ENCODE measurements at regions not wholly inside any gene's neighbourhood (a gene's known extent, or its start where the extent isn't known, plus 50 kb on each side); places are given as distances from the start of the nearest gene placed in this dataset.
"Not testable (repeated sequence)": the region's sequence is repeated elsewhere in the genome, so short reads cannot be mapped to it uniquely, and the experiment has no call there.

DNA sequence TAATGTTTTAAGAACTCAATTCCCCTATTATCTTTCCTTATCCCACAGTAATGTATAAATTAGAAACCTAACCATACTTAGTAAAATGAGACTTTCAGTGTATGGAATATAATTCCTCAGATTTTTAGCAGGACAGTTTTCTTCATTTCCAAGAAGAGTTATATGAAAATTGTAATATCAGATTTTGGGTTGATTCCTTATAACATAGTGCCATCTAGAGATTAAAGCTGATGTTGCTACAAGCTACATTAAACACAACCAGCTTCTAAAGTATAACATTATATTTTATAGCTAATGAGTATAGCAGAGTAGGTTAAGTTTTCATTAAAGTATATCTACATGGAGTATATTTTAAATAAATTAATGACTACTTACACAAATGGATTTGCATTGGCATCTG is 99.7 kb upstream of the MIR17HG start:
- no peak overlapping the region for H3K9ac ChIP-seq (ENCODE audit: low read length)
- H3K9me3 ChIP-seq (ENCODE audit: insufficient read depth, low read length), result no peaks in the 10 kb centered on the region
- peaks cover 17% of the 10 kb centered on the region for H3K4me1 ChIP-seq (ENCODE audit: low read length)
- H3K36me3 ChIP-seq (replicated peaks; ENCODE audit: low read depth, low read length), result peaks cover 3% of the 10 kb centered on the region
- H3K79me2 ChIP-seq (ENCODE audit: low read length), result no peaks in the 10 kb centered on the region
- H3K4me3 ChIP-seq (ENCODE audit: low read length), result no peak overlapping the region
- no peaks in the 10 kb centered on the region for H3K27me3 ChIP-seq (ENCODE audit: low read depth, low read length)
- H2AFZ ChIP-seq (ENCODE audit: low read depth, low read length), result no peak overlapping the region
- H3K4me2 ChIP-seq (ENCODE audit: low read length), result no peak overlapping the region
- no peak overlapping the region for H3K27ac ChIP-seq (ENCODE audit: low read length)
- peak; percentile 86 for TF ChIP-seq CTCF (IDR thresholded peaks at IDR 0.05; ENCODE audit: low read depth, low read length)
- TF ChIP-seq EZH2phosphoT487 (IDR thresholded peaks at IDR 0.05; ENCODE audit: low read depth), result no peak
- H4K20me1 ChIP-seq (ENCODE audit: insufficient read depth, low read length), result no peaks in the 10 kb centered on the region

DNA sequence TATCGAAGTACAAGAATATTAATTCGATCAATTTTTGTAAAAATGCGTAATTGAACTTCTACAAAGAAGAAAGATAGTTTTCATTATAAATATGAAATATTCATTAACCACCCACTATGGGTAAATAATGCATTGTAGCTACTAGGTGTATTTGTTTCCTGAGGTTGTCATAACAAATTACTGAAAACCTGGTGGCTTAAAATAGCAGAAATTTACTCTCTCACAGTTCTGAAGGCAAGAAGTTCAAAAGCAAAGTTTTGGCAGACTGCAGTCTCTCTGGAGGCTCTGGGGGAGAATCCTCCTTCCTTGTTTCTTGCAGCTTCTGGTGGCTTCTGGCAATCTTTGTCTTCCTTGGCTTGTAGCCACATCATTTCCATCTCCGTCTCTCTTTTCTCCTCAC is 99.2 kb upstream of the MIR17HG start:
- no peak overlapping the region for H3K4me3 ChIP-seq (ENCODE audit: low read length)
- H3K79me2 ChIP-seq (ENCODE audit: low read length), result no peaks in the 10 kb centered on the region
- H4K20me1 ChIP-seq (ENCODE audit: insufficient read depth, low read length), result no peaks in the 10 kb centered on the region
- H2AFZ ChIP-seq (ENCODE audit: low read depth, low read length), result peak overlapping the region; percentile 1; the same call in 1 of the 2 replicates
- H3K36me3 ChIP-seq (replicated peaks; ENCODE audit: low read depth, low read length), result peaks cover 3% of the 10 kb centered on the region
- no peak overlapping the region for H3K9ac ChIP-seq (ENCODE audit: low read length)
- H3K4me1 ChIP-seq (ENCODE audit: low read length), result peaks cover 17% of the 10 kb centered on the region
- H3K27me3 ChIP-seq (ENCODE audit: low read depth, low read length), result no peaks in the 10 kb centered on the region
- no peak overlapping the region for H3K27ac ChIP-seq (ENCODE audit: low read length)
- H3K4me2 ChIP-seq (ENCODE audit: low read length), result no peak overlapping the region
- TF ChIP-seq CTCF (IDR thresholded peaks at IDR 0.05; ENCODE audit: low read depth, low read length), result no peak
- TF ChIP-seq EZH2phosphoT487 (IDR thresholded peaks at IDR 0.05; ENCODE audit: low read depth), result no peak
- no peaks in the 10 kb centered on the region for H3K9me3 ChIP-seq (ENCODE audit: insufficient read depth, low read length)

- Histone ChIP-seq H3K4me1 (ENCODE audit: low read length) (peaks cover 17% of the 10 kb centered on the region), H3K27me3 (ENCODE audit: low read depth, low read length) (no peaks in the 10 kb centered on the region)
Observed at GRCh38 chr13:91249370-91249769, 98.1 kb upstream of the MIR17HG start.

DNA sequence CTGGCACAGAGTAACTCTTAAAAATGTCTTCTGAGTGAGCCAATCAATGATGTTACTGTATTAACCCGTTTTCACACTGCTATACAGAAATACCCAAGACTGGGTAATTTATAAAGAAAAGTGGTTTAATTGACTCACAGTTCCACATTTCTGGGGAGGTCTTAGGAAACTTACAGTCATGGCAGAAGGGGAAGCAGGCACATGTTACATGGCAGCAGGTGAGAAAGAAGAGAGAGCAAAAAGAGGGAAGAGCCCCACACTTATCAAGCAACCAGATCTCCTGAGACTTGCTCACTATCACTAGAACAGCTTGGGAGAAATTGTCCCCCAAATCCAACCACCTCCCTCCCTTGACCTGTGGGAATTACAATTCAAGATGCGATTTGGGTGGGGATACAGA is 97.6 kb upstream of the MIR17HG start:
- H3K27ac ChIP-seq (ENCODE audit: low read length), result no peak overlapping the region
- peaks cover 3% of the 10 kb centered on the region for H3K36me3 ChIP-seq (replicated peaks; ENCODE audit: low read depth, low read length)
- no peaks in the 10 kb centered on the region for H3K9me3 ChIP-seq (ENCODE audit: insufficient read depth, low read length)
- TF ChIP-seq CTCF (IDR thresholded peaks at IDR 0.05; ENCODE audit: low read depth, low read length), result no peak
- no peak for TF ChIP-seq EZH2phosphoT487 (IDR thresholded peaks at IDR 0.05; ENCODE audit: low read depth)
- H4K20me1 ChIP-seq (ENCODE audit: insufficient read depth, low read length), result no peaks in the 10 kb centered on the region
- no peaks in the 10 kb centered on the region for H3K79me2 ChIP-seq (ENCODE audit: low read length)
- H2AFZ ChIP-seq (ENCODE audit: low read depth, low read length), result no peak overlapping the region; the same call in 1 of the 2 replicates
- H3K4me3 ChIP-seq (ENCODE audit: low read length), result no peak overlapping the region
- no peaks in the 10 kb centered on the region for H3K27me3 ChIP-seq (ENCODE audit: low read depth, low read length)
- H3K4me2 ChIP-seq (ENCODE audit: low read length), result peak overlapping the region; percentile 31
- peaks cover 17% of the 10 kb centered on the region for H3K4me1 ChIP-seq (ENCODE audit: low read length)
- H3K9ac ChIP-seq (ENCODE audit: low read length), result no peak overlapping the region

More at GRCh38 chr13:91249370-91249769, 98.1 kb upstream of the MIR17HG start:
- Histone ChIP-seq H3K79me2 (ENCODE audit: low read length) (no peaks in the 10 kb centered on the region), H3K4me2 (ENCODE audit: low read length) (peak overlapping the region; percentile 31), H2AFZ (ENCODE audit: low read depth, low read length) (peak overlapping the region; percentile 44), H3K27ac (ENCODE audit: low read length) (no peak overlapping the region), H3K9me3 (ENCODE audit: insufficient read depth, low read length) (no peaks in the 10 kb centered on the region), H4K20me1 (ENCODE audit: insufficient read depth, low read length) (no peaks in the 10 kb centered on the region), H3K9ac (ENCODE audit: low read length) (no peak overlapping the region), H3K36me3 (replicated peaks; ENCODE audit: low read depth, low read length) (peaks cover 3% of the 10 kb centered on the region), H3K4me3 (ENCODE audit: low read length) (no peak overlapping the region)
- TF ChIP-seq CTCF (IDR thresholded peaks at IDR 0.05; ENCODE audit: low read depth, low read length) (no peak), EZH2phosphoT487 (IDR thresholded peaks at IDR 0.05; ENCODE audit: low read depth) (no peak)

- H3K79me2 ChIP-seq (ENCODE audit: low read length); H3K4me3 ChIP-seq (ENCODE audit: low read length); H3K27me3 ChIP-seq (ENCODE audit: low read depth, low read length); H2AFZ ChIP-seq (ENCODE audit: low read depth, low read length); H3K27ac ChIP-seq (ENCODE audit: low read length); H3K9ac ChIP-seq (ENCODE audit: low read length); H3K9me3 ChIP-seq (ENCODE audit: insufficient read depth, low read length); H3K36me3 ChIP-seq (replicated peaks; ENCODE audit: low read depth, low read length); H3K4me2 ChIP-seq (ENCODE audit: low read length); H4K20me1 ChIP-seq (ENCODE audit: insufficient read depth, low read length): not testable (repeated sequence)
- H3K4me1 ChIP-seq (ENCODE audit: low read length), result peaks cover 17% of the 10 kb centered on the region
Observed at GRCh38 chr13:91251573-91251972, 95.9 kb upstream of the MIR17HG start.

Measured in OCI-LY3 (cell line).